ENCODE measurements at regions not wholly inside any gene's neighbourhood (a gene's known extent, or its start where the extent isn't known, plus 50 kb on each side); places are given as distances from the start of the nearest gene placed in this dataset.
"Not testable (repeated sequence)": the region's sequence is repeated elsewhere in the genome, so short reads cannot be mapped to it uniquely, and the experiment has no call there.

DNA sequence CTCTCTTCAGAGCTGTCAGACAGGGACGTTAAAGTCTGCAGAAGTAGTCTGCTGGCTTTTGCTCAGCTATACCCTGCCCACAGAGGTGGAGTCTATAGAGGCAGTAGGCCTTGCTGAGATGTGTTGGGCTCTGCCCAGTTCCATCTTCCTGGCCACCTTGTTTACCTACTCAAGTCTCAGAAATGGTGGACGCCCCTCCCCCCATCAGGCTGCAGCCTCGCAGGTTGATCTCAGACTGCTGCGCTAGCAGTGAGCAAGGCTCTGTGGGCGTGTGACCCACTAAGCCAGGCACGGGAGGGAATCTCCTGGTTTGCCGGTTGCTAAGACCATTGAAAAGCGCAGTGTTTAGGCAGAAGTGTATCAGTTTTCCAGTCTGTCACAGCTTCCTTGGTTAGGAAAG is 305.0 kb downstream of the BCKDHB start:
- no peak for ATAC-seq (ENCODE audit: low read depth)
- Histone ChIP-seq H3K4me1 (ENCODE audit: insufficient read depth, poor library complexity, severe bottlenecking) (no peaks in the 10 kb centered on the region), H3K9me3 (ENCODE audit: severe bottlenecking) (no peaks in the 10 kb centered on the region), H3K27ac (ENCODE audit: poor library complexity, severe bottlenecking) (no peak overlapping the region), H3K27me3 (ENCODE audit: insufficient read depth, poor library complexity, severe bottlenecking) (no peaks in the 10 kb centered on the region), H3K4me3 (ENCODE audit: severe bottlenecking) (no peak overlapping the region), H3K36me3 (ENCODE audit: low read depth) (no peaks in the 10 kb centered on the region)
- DNase-seq (ENCODE audit: low spot score) = no peak
- no peak for TF ChIP-seq CTCF (IDR thresholded peaks at IDR 0.05; ENCODE audit: poor library complexity, severe bottlenecking)

DNA sequence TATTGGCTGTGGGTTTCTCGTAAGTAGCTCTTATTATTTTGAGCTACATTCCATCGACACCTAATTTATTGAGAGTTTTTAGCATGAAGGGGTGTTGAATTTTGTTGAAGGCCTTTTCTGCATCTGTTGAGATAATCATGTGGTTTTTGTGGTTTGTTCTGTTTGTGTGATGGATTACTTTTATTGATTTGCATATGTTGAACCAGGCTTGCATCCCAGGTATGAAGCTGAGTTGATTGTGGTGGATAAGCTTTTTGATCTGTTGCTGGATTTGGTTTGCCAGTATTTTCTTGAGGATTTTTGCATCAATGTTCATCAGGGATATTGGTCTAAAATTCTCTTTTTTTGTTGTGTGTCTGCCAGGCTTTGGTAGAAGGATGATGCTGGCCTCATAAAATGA is 301.5 kb downstream of the BCKDHB start:
- not testable (repeated sequence) for H3K36me3 ChIP-seq (ENCODE audit: low read depth); H3K27ac ChIP-seq (ENCODE audit: poor library complexity, severe bottlenecking); ATAC-seq (ENCODE audit: low read depth); H3K4me3 ChIP-seq (ENCODE audit: severe bottlenecking); DNase-seq (ENCODE audit: low spot score); H3K27me3 ChIP-seq (ENCODE audit: insufficient read depth, poor library complexity, severe bottlenecking); H3K4me1 ChIP-seq (ENCODE audit: insufficient read depth, poor library complexity, severe bottlenecking); H3K9me3 ChIP-seq (ENCODE audit: severe bottlenecking)

GRCh38 chr6:80404889-80405288 is 298.4 kb downstream of the BCKDHB start:
- no peak overlapping the region for H3K27ac ChIP-seq (ENCODE audit: poor library complexity, severe bottlenecking)
- H3K36me3 ChIP-seq (ENCODE audit: low read depth) = no peaks in the 10 kb centered on the region
- no peak overlapping the region for H3K4me3 ChIP-seq (ENCODE audit: severe bottlenecking)
- DNase-seq (ENCODE audit: low spot score) (no peak), ATAC-seq (ENCODE audit: low read depth) (no peak)
- H3K9me3 ChIP-seq (ENCODE audit: severe bottlenecking) = no peaks in the 10 kb centered on the region
- no peak for TF ChIP-seq CTCF (IDR thresholded peaks at IDR 0.05; ENCODE audit: poor library complexity, severe bottlenecking)
- no peaks in the 10 kb centered on the region for H3K4me1 ChIP-seq (ENCODE audit: insufficient read depth, poor library complexity, severe bottlenecking)
- H3K27me3 ChIP-seq (ENCODE audit: insufficient read depth, poor library complexity, severe bottlenecking) = no peaks in the 10 kb centered on the region

GRCh38 chr6:80403365-80403764 is 296.9 kb downstream of the BCKDHB start:
- no peak for TF ChIP-seq CTCF (IDR thresholded peaks at IDR 0.05; ENCODE audit: poor library complexity, severe bottlenecking)

GRCh38 chr6:80402266-80402665 is 295.8 kb downstream of the BCKDHB start:
- no peaks in the 10 kb centered on the region for H3K9me3 ChIP-seq (ENCODE audit: severe bottlenecking)
- no peaks in the 10 kb centered on the region for H3K4me1 ChIP-seq (ENCODE audit: insufficient read depth, poor library complexity, severe bottlenecking)
- H3K4me3 ChIP-seq (ENCODE audit: severe bottlenecking) = no peak overlapping the region
- no peak for TF ChIP-seq CTCF (IDR thresholded peaks at IDR 0.05; ENCODE audit: poor library complexity, severe bottlenecking)
- DNase-seq (ENCODE audit: low spot score) = no peak
- no peaks in the 10 kb centered on the region for H3K27me3 ChIP-seq (ENCODE audit: insufficient read depth, poor library complexity, severe bottlenecking)
- no peak overlapping the region for H3K27ac ChIP-seq (ENCODE audit: poor library complexity, severe bottlenecking)
- no peak for ATAC-seq (ENCODE audit: low read depth)
- no peaks in the 10 kb centered on the region for H3K36me3 ChIP-seq (ENCODE audit: low read depth)

More at GRCh38 chr6:80403365-80403764, 296.9 kb downstream of the BCKDHB start:
- DNase-seq (ENCODE audit: low spot score) = no peak
- H3K9me3 ChIP-seq (ENCODE audit: severe bottlenecking) = no peaks in the 10 kb centered on the region
- H3K4me3 ChIP-seq (ENCODE audit: severe bottlenecking) = no peak overlapping the region
- H3K4me1 ChIP-seq (ENCODE audit: insufficient read depth, poor library complexity, severe bottlenecking) = no peaks in the 10 kb centered on the region
- H3K27me3 ChIP-seq (ENCODE audit: insufficient read depth, poor library complexity, severe bottlenecking) = no peaks in the 10 kb centered on the region
- ATAC-seq (ENCODE audit: low read depth) = no peak
- H3K27ac ChIP-seq (ENCODE audit: poor library complexity, severe bottlenecking) = no peak overlapping the region
- no peaks in the 10 kb centered on the region for H3K36me3 ChIP-seq (ENCODE audit: low read depth)
